BE2C (cell line): ENCODE measurements at regions not wholly inside any gene's neighbourhood (a gene's known extent, or its start where the extent isn't known, plus 50 kb on each side); places are given as distances from the start of the nearest gene placed in this dataset.

Experiments used
- DNase-seq: peaks from one replicate; pipeline ENCODE4 v3.0.0-alpha.2; 2020
- H3K27me3 ChIP-seq: fragments of 250-450 bp; sonication (Bioruptor Pico); 2 replicates; pipeline ENCODE4 v1.5.1; 2020; ENCODE audit warnings: mild to moderate bottlenecking
- H3K36me3 ChIP-seq: fragments of 250-450 bp; sonication (Bioruptor Pico); 2 replicates; pipeline ENCODE4 v1.5.1; 2020; ENCODE audit warnings: mild to moderate bottlenecking
- H3K4me1 ChIP-seq: fragments of 250-450 bp; sonication (Bioruptor Pico); 2 replicates; pipeline ENCODE4 v1.5.1; 2020
- H3K4me3 ChIP-seq: 2 replicates; pipeline ENCODE4 v1.5.1; 2011; ENCODE audit warnings: low read depth, low read length
- H3K9me3 ChIP-seq: fragments of 250-450 bp; sonication (Bioruptor Pico); 2 replicates; pipeline ENCODE4 v1.5.1; 2020
- TF ChIP-seq, protein P1 (sequence below): IDR thresholded peaks from 2 replicates; pipeline ENCODE4 v1.5.1; 2012; ENCODE audit warnings: mild to moderate bottlenecking, low read depth, low read length

GRCh38 chr5:56487528-56488115 lies 254.5 kb upstream of the ANKRD55 start:
- H3K9me3 ChIP-seq = peaks cover 3% of the 10 kb centered on the region; the same call in 1 of the 2 replicates
- no peaks in the 10 kb centered on the region for H3K4me1 ChIP-seq
- TF ChIP-seq, protein P1, sequence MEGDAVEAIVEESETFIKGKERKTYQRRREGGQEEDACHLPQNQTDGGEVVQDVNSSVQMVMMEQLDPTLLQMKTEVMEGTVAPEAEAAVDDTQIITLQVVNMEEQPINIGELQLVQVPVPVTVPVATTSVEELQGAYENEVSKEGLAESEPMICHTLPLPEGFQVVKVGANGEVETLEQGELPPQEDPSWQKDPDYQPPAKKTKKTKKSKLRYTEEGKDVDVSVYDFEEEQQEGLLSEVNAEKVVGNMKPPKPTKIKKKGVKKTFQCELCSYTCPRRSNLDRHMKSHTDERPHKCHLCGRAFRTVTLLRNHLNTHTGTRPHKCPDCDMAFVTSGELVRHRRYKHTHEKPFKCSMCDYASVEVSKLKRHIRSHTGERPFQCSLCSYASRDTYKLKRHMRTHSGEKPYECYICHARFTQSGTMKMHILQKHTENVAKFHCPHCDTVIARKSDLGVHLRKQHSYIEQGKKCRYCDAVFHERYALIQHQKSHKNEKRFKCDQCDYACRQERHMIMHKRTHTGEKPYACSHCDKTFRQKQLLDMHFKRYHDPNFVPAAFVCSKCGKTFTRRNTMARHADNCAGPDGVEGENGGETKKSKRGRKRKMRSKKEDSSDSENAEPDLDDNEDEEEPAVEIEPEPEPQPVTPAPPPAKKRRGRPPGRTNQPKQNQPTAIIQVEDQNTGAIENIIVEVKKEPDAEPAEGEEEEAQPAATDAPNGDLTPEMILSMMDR = no peak
- no peaks in the 10 kb centered on the region for H3K27me3 ChIP-seq
- no peaks in the 10 kb centered on the region for H3K36me3 ChIP-seq
- no peak overlapping the region for H3K4me3 ChIP-seq
- DNase-seq = no peak

GRCh38 chr5:56482363-56482762 lies 249.2 kb upstream of the ANKRD55 start:
- Histone ChIP-seq H3K4me3 (no peak overlapping the region), H3K27me3 (no peaks in the 10 kb centered on the region), H3K36me3 (no peaks in the 10 kb centered on the region), H3K9me3 (no peaks in the 10 kb centered on the region), H3K4me1 (peaks cover 5% of the 10 kb centered on the region)
- no peak for DNase-seq
- TF ChIP-seq, protein P1 = no peak

GRCh38 chr5:56481428-56482357 lies 248.6 kb upstream of the ANKRD55 start:
- H3K27me3 ChIP-seq = no peaks in the 10 kb centered on the region
- peaks cover 5% of the 10 kb centered on the region for H3K4me1 ChIP-seq
- DNase-seq = peak; percentile 42
- H3K4me3 ChIP-seq = peak overlapping the region; percentile 85
- no peaks in the 10 kb centered on the region for H3K36me3 ChIP-seq
- no peaks in the 10 kb centered on the region for H3K9me3 ChIP-seq
- TF ChIP-seq, protein P1 = peak; percentile 70

DNA sequence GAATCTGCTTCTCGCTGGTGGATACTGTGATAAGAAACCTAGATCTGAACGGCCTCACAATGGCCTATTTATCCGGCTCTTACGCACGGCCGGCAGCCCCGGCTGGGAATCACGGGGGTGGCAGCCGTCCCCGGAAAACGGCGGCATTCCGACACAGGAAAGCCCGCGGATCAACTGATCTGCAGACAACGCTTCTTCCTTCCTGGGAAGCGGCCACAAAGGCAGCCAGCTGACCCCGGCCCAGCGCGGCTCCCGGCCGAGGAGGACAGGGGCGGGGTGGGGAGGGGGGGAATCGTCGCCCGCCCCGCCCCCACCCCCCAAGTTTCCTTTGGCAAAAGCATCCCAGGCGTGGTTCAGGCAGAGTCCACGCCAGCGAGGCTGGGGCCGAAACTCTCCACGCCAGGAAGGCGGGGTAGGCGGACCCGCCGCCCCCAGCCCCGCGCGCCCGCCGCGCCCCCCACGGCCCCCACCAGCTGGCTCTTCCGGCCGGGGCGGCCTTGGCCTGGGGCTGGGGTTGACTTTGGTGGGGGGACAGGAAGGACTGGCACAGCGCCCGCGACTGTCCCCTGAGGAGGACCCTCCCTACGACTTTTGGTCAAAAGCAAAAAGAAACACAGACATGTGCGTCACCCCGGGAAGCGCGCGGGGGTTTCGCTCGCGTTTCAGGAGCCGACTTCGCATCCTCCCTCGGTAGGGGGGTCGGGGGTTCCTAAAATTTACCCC lies 247.7 kb upstream of the ANKRD55 start:
- peak; percentile 60 for DNase-seq
- Histone ChIP-seq H3K9me3 (no peaks in the 10 kb centered on the region), H3K36me3 (no peaks in the 10 kb centered on the region), H3K27me3 (no peaks in the 10 kb centered on the region), H3K4me1 (peaks cover 13% of the 10 kb centered on the region), H3K4me3 (peak overlapping the region; percentile 85)
- TF ChIP-seq, protein P1 = no peak

DNA sequence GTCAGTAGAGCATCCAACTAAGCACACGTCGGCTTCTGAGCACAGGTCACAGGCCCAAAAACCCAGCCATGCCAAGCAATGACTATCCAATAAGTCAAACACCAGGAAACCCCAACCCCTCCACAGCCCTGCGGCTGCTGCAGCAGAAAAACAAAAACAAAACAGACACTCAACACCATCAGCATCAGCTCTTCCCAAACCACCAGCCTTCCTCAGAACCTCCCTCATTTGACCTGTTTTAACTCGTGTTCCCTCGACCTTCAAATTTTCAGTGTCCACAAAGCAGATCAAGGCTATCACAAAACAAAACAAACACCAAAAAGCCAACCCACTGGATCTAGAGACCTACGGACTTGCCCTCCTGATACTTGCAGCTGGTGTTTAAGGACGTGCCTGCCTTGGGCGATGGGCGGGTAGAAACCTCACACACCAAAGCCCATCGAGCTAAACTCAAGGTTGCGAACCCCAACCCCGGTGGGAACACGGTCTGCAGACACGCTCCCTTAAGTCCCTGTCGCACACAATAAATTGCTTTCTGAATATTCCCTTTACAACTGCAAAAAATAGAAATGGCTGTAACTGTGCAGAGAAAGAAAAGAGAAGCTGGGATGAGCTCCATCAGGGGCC lies 247.1 kb upstream of the ANKRD55 start:
- TF ChIP-seq, protein P1 = no peak
- peak overlapping the region; percentile 85 for H3K4me3 ChIP-seq
- no peaks in the 10 kb centered on the region for H3K9me3 ChIP-seq
- no peaks in the 10 kb centered on the region for H3K36me3 ChIP-seq
- H3K27me3 ChIP-seq = no peaks in the 10 kb centered on the region
- no peak for DNase-seq
- peaks cover 14% of the 10 kb centered on the region for H3K4me1 ChIP-seq
